Endometrial microvascular endothelial cells (primary cell): ENCODE measurements at regions not wholly inside any gene's neighbourhood (a gene's known extent, or its start where the extent isn't known, plus 50 kb on each side); places are given as distances from the start of the nearest gene placed in this dataset.

Experiments
- in situ Hi-C: cut with HindIII; loops from 2 replicates; pipeline ENCODE4 v1.10.0; 2017; ENCODE audit warnings: low sequenced_read_pairs, low pct_unique_long_range_greater_than_20kb; ENCODE audit errors: inconsistent ontology term

GRCh38 chr4:107212565-107212964 lies 176.5 kb upstream of the DKK2 start:
- in situ Hi-C loops: no loop called here

GRCh38 chr4:107210450-107211239 lies 174.5 kb upstream of the DKK2 start:
- in situ Hi-C loops: no loop called here

GRCh38 chr4:107203733-107204132 lies 167.6 kb upstream of the DKK2 start:
- in situ Hi-C loops: no loop called here

GRCh38 chr4:107202744-107203143 lies 166.6 kb upstream of the DKK2 start:
- in situ Hi-C loops: no loop called here

- in situ Hi-C loops: no loop called here
These were observed 161.0 kb upstream of the DKK2 start for GRCh38 chr4:107197121-107197520.

- in situ Hi-C loops: no loop called here
These were observed 160.2 kb upstream of the DKK2 start for GRCh38 chr4:107196312-107196711.

- in situ Hi-C loops: no loop called here
These were observed 157.9 kb upstream of the DKK2 start for GRCh38 chr4:107194005-107194404.

- in situ Hi-C loops: no loop called here
These were observed 156.5 kb upstream of the DKK2 start for GRCh38 chr4:107192601-107193000.

GRCh38 chr4:107187091-107187490 lies 151.0 kb upstream of the DKK2 start:
- in situ Hi-C loops: loop anchor here (10.0 kb wide), 1 partner anchor 152 kb away; the partner anchor contains the start of gene DKK2

- in situ Hi-C loops: loop anchor here (10.0 kb wide), 1 partner anchor 148 kb away; the partner anchor contains the start of gene DKK2
These were observed 147.2 kb upstream of the DKK2 start for GRCh38 chr4:107183155-107183774.

- in situ Hi-C loops: loop anchor here (10.0 kb wide), 1 partner anchor 148 kb away; the partner anchor contains the start of gene DKK2
These were observed 146.2 kb upstream of the DKK2 start for GRCh38 chr4:107182347-107182746.

GRCh38 chr4:107166873-107167450 lies 130.8 kb upstream of the DKK2 start:
- in situ Hi-C loops: no loop called here

GRCh38 chr4:107166181-107166580 lies 130.1 kb upstream of the DKK2 start:
- in situ Hi-C loops: no loop called here

GRCh38 chr4:107164962-107165475 lies 128.9 kb upstream of the DKK2 start:
- in situ Hi-C loops: no loop called here

- in situ Hi-C loops: no loop called here
These were observed 120.3 kb upstream of the DKK2 start for GRCh38 chr4:107156443-107156842.

GRCh38 chr4:107155366-107155765 lies 119.3 kb upstream of the DKK2 start:
- in situ Hi-C loops: no loop called here

GRCh38 chr4:107153956-107154355 lies 117.8 kb upstream of the DKK2 start:
- in situ Hi-C loops: no loop called here

- in situ Hi-C loops: no loop called here
These were observed 117.1 kb upstream of the DKK2 start for GRCh38 chr4:107153228-107153627.

- in situ Hi-C loops: no loop called here
These were observed 115.1 kb upstream of the DKK2 start for GRCh38 chr4:107151173-107151572.

GRCh38 chr4:107148904-107149303 lies 112.8 kb upstream of the DKK2 start:
- in situ Hi-C loops: no loop called here
